ENCODE measurements at regions not wholly inside any gene's neighbourhood (a gene's known extent, or its start where the extent isn't known, plus 50 kb on each side); places are given as distances from the start of the nearest gene placed in this dataset.

GRCh38 chr13:33637978-33638743, 179.8 kb upstream of the RFC3 start:
- H3K4me1 ChIP-seq (ENCODE audit: insufficient read depth, low read length, poor library complexity, severe bottlenecking) = peaks cover 12% of the 10 kb centered on the region
- intact Hi-C loops (cut with micrococcal nuclease; ENCODE audit: unreplicated experiment) = no loop called here
- no peaks in the 10 kb centered on the region for H3K9me3 ChIP-seq (ENCODE audit: low read depth, low read length, poor library complexity, severe bottlenecking)
- no peaks in the 10 kb centered on the region for H3K36me3 ChIP-seq (ENCODE audit: insufficient read depth, low read length, poor library complexity, severe bottlenecking)
- TF ChIP-seq, protein P1, sequence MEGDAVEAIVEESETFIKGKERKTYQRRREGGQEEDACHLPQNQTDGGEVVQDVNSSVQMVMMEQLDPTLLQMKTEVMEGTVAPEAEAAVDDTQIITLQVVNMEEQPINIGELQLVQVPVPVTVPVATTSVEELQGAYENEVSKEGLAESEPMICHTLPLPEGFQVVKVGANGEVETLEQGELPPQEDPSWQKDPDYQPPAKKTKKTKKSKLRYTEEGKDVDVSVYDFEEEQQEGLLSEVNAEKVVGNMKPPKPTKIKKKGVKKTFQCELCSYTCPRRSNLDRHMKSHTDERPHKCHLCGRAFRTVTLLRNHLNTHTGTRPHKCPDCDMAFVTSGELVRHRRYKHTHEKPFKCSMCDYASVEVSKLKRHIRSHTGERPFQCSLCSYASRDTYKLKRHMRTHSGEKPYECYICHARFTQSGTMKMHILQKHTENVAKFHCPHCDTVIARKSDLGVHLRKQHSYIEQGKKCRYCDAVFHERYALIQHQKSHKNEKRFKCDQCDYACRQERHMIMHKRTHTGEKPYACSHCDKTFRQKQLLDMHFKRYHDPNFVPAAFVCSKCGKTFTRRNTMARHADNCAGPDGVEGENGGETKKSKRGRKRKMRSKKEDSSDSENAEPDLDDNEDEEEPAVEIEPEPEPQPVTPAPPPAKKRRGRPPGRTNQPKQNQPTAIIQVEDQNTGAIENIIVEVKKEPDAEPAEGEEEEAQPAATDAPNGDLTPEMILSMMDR (conservative IDR thresholded peaks at IDR 0.05; ENCODE audit: low read depth, low read length) = no peak
- no peak for TF ChIP-seq EZH2 (IDR thresholded peaks at IDR 0.05; ENCODE audit: borderline replicate concordance, low read depth, low read length, poor library complexity, severe bottlenecking)
- DNase-seq (ENCODE audit: low spot score) = no peak
- no peak overlapping the region for H3K4me3 ChIP-seq (ENCODE audit: low read depth, low read length, poor library complexity, severe bottlenecking)
- no TSS peak for BruUV-seq (replicated peaks)
- no peaks in the 10 kb centered on the region for H3K27me3 ChIP-seq (replicated peaks; ENCODE audit: insufficient read depth, low read depth, low read length, poor library complexity)
- CTCF ChIA-PET = no interaction called here
- H3K27ac ChIP-seq (ENCODE audit: low read depth, low read length, poor library complexity, severe bottlenecking) = no peak overlapping the region
- POLR2A ChIA-PET (ENCODE audit: low non-redundant PET) = no interaction called here

GRCh38 chr13:33639158-33639557, 178.8 kb upstream of the RFC3 start:
- no TSS peak for BruUV-seq (replicated peaks)
- ChIA-PET POLR2A (ENCODE audit: low non-redundant PET) (no interaction called here), CTCF (no interaction called here)
- DNase-seq (ENCODE audit: low spot score) = no peak
- peaks cover 12% of the 10 kb centered on the region for H3K4me1 ChIP-seq (ENCODE audit: insufficient read depth, low read length, poor library complexity, severe bottlenecking)
- H3K9me3 ChIP-seq (ENCODE audit: low read depth, low read length, poor library complexity, severe bottlenecking) = no peaks in the 10 kb centered on the region
- H3K27me3 ChIP-seq (replicated peaks; ENCODE audit: insufficient read depth, low read depth, low read length, poor library complexity) = no peaks in the 10 kb centered on the region
- TF ChIP-seq, protein P1 (conservative IDR thresholded peaks at IDR 0.05; ENCODE audit: low read depth, low read length) = no peak
- no peak for TF ChIP-seq EZH2 (IDR thresholded peaks at IDR 0.05; ENCODE audit: borderline replicate concordance, low read depth, low read length, poor library complexity, severe bottlenecking)
- intact Hi-C loops (cut with micrococcal nuclease; ENCODE audit: unreplicated experiment) = no loop called here
- no peak overlapping the region for H3K4me3 ChIP-seq (ENCODE audit: low read depth, low read length, poor library complexity, severe bottlenecking)
- no peaks in the 10 kb centered on the region for H3K36me3 ChIP-seq (ENCODE audit: insufficient read depth, low read length, poor library complexity, severe bottlenecking)
- no peak overlapping the region for H3K27ac ChIP-seq (ENCODE audit: low read depth, low read length, poor library complexity, severe bottlenecking)

- no peak for TF ChIP-seq EZH2 (IDR thresholded peaks at IDR 0.05; ENCODE audit: borderline replicate concordance, low read depth, low read length, poor library complexity, severe bottlenecking)
- TF ChIP-seq, protein P1 (conservative IDR thresholded peaks at IDR 0.05; ENCODE audit: low read depth, low read length) = no peak
- Histone ChIP-seq H3K4me3 (ENCODE audit: low read depth, low read length, poor library complexity, severe bottlenecking) (no peak overlapping the region), H3K9me3 (ENCODE audit: low read depth, low read length, poor library complexity, severe bottlenecking) (no peaks in the 10 kb centered on the region), H3K27ac (ENCODE audit: low read depth, low read length, poor library complexity, severe bottlenecking) (no peak overlapping the region), H3K4me1 (ENCODE audit: insufficient read depth, low read length, poor library complexity, severe bottlenecking) (peaks cover 12% of the 10 kb centered on the region), H3K36me3 (ENCODE audit: insufficient read depth, low read length, poor library complexity, severe bottlenecking) (no peaks in the 10 kb centered on the region), H3K27me3 (replicated peaks; ENCODE audit: insufficient read depth, low read depth, low read length, poor library complexity) (no peaks in the 10 kb centered on the region)
- ChIA-PET POLR2A (ENCODE audit: low non-redundant PET) (no interaction called here), CTCF (no interaction called here)
- intact Hi-C loops (cut with micrococcal nuclease; ENCODE audit: unreplicated experiment) = no loop called here
- DNase-seq (ENCODE audit: low spot score) = no peak
- no TSS peak for BruUV-seq (replicated peaks)
Measured at GRCh38 chr13:33639626-33640080, 178.3 kb upstream of the RFC3 start.
